GM13977 (cell line): ENCODE measurements at regions not wholly inside any gene's neighbourhood (a gene's known extent, or its start where the extent isn't known, plus 50 kb on each side); places are given as distances from the start of the nearest gene placed in this dataset.

Experiments
- DNase-seq: peaks from one replicate; pipeline ENCODE4 v3.0.0; 2012; ENCODE audit warnings: low spot score
- CTCF ChIP-seq: IDR thresholded peaks from 2 replicates; pipeline ENCODE4 v1.5.1; 2012; ENCODE audit warnings: mild to moderate bottlenecking, control low read depth; ENCODE audit not compliant: insufficient read depth; ENCODE audit errors: extremely low read depth, missing control alignments
- in situ Hi-C: fragments of 300-500 bp; cut with MboI; formaldehyde crosslinking; loops from one replicate; pipeline ENCODE4 v1.12.0; 2022; ENCODE audit warnings: low sequenced_read_pairs, low pct_unique_long_range_greater_than_20kb, mixed read lengths, inconsistent platforms; ENCODE audit not compliant: unreplicated experiment

GRCh38 chr13:85283408-85283807 is 515.8 kb downstream of the SLITRK6 start:
- no peak for TF ChIP-seq CTCF
- no peak for DNase-seq
- in situ Hi-C loops = no loop called here

GRCh38 chr13:85282876-85283275 is 516.3 kb downstream of the SLITRK6 start:
- DNase-seq = no peak
- in situ Hi-C loops = no loop called here
- TF ChIP-seq CTCF = no peak

DNA sequence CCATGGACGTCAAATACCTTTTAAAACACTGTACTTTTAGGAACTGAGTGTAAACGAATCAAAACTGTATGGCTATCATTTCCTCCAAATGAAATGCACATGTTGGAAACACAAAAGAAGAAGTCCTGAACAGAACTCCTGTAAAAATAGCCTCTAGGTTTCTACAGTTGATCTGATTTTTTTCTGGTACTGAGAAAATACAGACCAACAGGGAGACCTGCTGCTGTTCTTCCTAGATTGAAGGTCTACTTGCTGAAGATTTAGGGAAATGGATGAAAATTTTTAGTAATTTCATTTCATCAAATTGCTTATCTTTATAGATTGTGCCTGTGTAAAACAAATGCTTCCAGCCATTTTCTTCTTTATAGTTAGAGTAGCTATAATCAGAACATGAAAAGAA is 520.4 kb downstream of the SLITRK6 start:
- no peak for DNase-seq
- in situ Hi-C loops = no loop called here
- TF ChIP-seq CTCF = no peak

GRCh38 chr13:85277748-85278147 is 521.5 kb downstream of the SLITRK6 start:
- no peak for DNase-seq
- in situ Hi-C loops = no loop called here
- TF ChIP-seq CTCF = no peak

DNA sequence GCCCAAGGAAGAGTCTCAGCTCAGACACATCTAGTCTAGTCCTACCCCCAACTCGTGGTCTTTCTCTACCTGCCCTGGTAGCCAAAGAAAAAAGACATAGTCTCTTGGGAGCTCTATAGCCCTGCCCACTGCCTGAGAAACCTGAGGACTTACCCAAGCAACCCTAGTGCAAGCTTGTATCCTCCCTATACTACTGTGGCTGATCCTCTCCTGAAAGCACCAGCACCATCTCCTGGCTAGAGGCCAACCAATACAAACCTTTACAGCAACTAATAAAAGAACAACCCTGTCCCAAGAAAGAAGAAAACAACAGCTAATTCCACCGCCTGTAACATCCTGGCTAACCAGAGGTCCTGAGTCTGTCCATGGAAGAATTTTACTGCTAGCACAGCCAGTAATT is 532.4 kb downstream of the SLITRK6 start:
- no peak for DNase-seq
- TF ChIP-seq CTCF = no peak
- in situ Hi-C loops = no loop called here

GRCh38 chr13:85266331-85266730 is 532.9 kb downstream of the SLITRK6 start:
- no peak for DNase-seq
- no peak for TF ChIP-seq CTCF
- in situ Hi-C loops = no loop called here

DNA sequence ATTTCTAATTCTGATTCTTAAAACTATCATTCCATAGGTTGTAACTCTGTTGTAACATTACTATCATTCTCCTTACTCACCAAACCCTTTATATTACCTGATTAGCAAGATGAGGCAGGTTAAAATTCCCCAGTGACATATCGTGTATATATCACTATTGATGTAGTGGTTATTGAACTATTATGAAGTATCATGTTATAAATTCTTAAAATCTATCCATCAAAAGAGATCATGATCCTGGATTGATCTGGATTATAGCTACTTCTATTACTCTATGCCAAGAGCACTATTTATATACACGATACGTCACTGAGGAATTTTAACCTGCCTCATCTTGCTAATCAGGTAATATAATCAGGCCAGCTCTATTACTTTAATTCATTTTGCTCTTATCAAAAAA is 533.9 kb downstream of the SLITRK6 start:
- TF ChIP-seq CTCF = no peak
- no peak for DNase-seq
- in situ Hi-C loops = no loop called here
